HG03095 (cell line): ENCODE measurements at regions not wholly inside any gene's neighbourhood (a gene's known extent, or its start where the extent isn't known, plus 50 kb on each side); places are given as distances from the start of the nearest gene placed in this dataset.
"Not testable (repeated sequence)": the region's sequence is repeated elsewhere in the genome, so short reads cannot be mapped to it uniquely, and the experiment has no call there.

ENCODE experiments used
- ATAC-seq: cut with Tn5 transposase; IDR thresholded peaks from one replicate; pipeline ENCODE4 v1.9.1; 2021; ENCODE audit warnings: moderate library complexity; ENCODE audit not compliant: unreplicated experiment

- no peak for ATAC-seq
Measured at GRCh38 chr7:41579961-41580935, 122.6 kb downstream of the INHBA start.

DNA sequence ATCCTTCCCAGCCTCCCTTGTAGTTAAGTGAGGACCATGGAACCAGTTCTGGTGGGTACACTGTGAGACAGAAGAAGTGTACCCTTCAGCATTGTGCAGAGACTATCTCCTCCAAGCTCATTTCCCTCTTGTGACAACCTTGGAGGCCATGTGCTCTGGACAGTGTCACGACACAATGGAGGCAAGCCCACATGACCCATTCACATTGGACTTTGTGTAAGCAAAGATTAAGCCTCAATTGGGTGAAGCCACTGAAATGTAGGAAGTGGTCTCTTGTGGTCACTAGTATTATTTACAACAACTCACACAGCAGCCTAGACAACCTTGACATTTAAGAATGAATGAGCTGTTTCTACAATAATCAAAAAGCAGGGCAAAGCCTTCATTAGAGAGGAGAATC lies 124.2 kb downstream of the INHBA start:
- ATAC-seq: no peak

- no peak for ATAC-seq
Measured at GRCh38 chr7:41576166-41576565, 126.7 kb downstream of the INHBA start.

DNA sequence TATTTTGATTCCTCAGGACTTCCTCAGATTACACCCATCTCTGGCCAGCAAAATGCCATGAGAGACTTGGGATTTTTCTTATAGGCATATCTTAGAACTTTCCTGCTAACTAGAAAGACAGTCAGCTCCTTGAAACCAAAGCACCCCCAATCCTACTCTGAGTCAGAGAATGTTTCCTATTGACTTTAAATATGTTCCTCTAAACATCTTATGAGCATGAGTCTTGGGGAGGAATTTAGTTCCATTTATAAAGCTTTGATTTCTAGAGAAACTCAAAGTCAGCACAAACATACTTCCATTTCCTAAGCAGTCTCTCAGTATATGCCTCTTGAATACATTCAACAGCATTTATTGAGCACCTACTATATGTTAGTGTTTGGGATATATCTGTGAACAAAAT lies 128.5 kb downstream of the INHBA start:
- ATAC-seq: no peak

DNA sequence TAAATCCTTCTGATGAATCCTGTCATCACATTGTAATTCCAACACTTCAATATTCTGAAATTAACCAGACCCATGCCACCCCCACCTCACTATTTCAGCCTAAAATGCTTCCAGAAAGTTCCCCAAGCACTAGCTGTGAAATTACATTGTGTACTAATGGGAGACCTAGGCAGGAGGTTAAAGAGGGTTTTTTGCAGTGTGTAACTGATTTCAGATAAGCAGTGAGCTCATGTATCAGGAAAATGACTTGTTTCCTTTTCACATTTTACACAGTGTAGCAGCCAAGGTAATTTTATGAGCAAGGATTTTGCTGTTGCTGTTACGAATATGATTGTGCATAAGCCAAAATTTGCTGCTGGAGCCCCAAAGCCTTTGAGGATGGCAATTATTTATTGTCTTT lies 129.0 kb downstream of the INHBA start:
- no peak for ATAC-seq

DNA sequence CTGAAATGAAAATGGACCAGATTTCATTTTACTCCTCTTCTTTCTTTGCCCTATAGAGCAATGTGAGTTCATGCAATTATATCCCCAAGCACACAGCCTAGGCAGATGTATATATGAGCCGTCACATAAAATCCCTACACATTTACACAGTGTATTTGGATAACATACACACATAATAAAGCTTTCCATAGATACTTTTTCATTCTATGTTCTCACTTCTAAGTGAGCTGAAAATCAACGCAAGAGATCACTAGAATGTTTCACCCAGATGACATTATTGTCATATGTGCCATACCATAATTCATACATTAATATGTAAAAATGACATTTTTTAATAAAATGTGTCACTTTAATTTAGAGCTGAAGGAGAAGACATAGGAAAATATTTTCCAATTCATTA lies 129.4 kb downstream of the INHBA start:
- no peak for ATAC-seq

DNA sequence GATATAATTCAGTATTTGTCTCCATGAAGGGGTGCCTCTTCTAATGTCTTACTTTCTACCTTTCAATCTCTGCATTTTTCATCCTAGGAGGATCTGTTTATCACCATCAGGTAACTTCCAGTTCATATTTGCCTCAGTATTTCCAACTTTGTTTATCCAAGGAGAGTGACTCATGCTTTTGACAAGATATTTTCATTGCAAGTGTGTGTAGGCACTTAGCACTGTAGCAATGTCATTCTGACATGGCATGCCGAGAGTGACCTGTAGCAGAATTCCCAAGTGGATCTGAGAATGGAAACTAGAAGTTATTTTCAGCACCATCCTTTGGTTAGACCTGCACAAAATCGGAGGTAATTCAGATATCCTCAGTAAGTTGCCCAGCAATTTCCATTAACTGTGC lies 129.9 kb downstream of the INHBA start:
- ATAC-seq: no peak

- no peak for ATAC-seq
Measured at GRCh38 chr7:41571573-41571972, 131.3 kb downstream of the INHBA start.

- no peak for ATAC-seq
Measured at GRCh38 chr7:41570766-41571165, 132.1 kb downstream of the INHBA start.

DNA sequence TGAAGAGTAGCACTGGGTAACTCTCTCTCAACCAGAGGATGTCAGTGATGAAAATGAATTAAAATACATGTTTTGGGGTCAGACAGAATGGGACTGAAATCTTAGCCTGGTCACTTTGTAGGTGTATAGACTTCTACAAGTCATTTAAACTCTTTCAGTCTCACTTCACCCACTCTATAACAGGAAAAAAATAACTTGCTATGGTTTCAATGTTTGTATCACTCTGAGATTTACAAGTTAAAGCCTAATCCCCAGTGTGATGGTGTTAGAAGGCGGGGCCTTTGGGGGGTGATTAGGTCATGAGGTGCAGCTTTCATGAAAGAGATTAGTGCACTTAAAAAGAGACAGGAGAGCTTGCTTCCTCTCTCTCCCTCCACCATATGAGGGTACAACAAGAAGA lies 134.8 kb downstream of the INHBA start:
- no peak for ATAC-seq

DNA sequence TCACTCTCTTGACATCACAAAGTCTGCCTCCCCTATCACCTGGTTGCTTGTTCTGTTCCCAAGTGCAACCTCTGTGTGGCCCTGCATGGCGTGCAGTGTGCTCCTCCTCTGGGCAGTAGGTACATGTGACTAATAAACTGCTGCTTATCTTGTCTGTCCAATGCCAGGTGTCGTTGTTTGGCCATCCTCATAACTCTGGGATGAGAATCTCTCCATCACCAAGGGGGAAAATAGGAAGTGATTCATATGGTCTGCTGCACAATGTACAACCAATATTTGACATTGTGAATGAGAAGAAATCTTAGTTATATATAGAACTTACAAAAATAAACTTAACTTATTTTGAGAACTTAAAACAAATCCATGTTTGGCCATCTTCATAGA lies 135.2 kb downstream of the INHBA start:
- ATAC-seq: no peak

DNA sequence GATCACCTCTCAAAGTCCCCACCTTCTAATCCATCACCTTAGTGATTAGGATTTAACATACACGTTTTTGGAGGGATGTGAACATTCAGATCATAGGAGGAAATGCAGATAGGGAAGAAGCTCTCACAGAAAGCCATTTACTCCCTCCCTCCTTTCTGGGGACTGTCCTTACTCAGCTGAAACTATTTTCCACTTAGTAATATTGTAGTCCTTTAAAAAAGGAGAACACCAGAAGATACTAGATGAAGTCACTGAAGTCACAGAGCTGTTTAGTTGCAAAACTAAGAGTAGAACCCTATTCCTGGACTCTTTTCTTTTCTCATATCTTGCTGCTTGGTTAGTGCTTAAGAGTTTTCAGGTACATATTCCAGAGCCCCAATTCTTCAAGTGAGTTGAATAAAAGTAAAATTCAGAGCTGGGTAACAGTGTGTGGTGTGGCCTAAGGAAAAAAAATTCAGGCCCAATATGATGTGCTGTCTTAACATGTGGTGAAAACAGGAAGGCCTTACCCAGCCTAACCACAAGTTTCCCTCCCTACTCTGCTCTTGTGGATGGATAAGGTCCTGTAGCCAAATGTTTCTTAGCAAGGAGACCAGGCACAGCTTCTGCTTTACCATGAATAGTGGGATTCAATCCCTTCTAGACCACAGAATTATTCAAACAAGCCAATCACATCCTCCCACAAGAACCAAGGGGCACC lies 135.7 kb downstream of the INHBA start:
- ATAC-seq: no peak

DNA sequence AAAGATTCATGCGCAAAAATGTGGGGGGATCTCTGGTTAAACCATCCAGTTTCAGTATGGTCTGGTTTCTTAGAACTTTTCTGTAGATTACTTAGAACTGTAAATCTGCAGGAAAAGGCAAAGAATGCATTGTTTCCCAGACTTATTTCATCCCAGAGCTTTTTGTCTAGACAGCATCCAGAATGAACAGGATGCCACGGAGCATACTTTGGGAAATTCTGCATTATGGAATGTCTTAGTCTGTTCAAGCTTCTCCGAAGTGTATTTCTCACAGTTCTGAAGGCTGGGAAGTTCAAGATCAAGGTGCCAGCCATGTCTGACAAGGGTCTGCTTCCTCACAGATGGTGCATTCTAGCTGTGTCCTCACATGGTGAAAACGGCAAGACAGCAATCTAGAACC lies 136.3 kb downstream of the INHBA start:
- no peak for ATAC-seq

GRCh38 chr7:41565655-41566054 lies 137.2 kb downstream of the INHBA start:
- ATAC-seq: no peak

DNA sequence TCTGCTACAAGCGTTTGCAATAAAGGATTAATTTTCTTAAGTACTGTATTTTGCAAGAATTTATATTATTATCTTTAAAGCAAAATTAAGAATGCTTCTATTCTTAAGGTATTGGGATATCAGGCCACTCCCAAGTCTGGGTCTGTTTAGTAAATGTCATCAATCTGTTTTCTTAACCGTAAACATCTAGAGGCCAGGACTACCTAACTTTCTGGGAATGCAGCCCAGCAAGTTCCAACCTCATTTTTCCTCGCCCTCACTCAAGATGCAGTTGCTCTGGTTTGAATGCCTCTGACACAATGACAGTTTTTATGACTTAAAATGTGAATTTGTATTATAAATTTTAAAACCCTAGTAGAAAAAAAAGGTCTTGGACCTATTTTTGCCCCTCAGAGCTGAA lies 143.5 kb downstream of the INHBA start:
- no peak for ATAC-seq

DNA sequence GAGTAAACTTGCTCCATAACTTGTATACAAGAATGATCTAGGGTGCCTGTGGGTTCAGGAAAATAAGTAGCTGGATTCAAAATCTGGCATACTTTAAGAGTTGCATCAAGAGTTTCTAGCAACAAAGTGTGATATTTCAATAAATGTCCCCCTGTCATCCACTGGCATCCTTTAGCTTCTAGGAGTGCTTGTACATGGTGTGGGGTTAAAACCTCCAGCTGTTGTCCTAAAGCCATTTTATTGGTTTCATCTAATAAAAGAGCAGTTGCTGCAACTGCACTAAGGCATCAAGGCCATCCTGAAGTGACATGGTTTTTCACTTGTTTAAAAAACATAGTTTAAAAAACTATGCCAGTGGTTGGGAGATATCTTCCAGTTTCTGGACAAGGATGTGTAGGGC lies 148.4 kb downstream of the INHBA start:
- ATAC-seq: no peak

DNA sequence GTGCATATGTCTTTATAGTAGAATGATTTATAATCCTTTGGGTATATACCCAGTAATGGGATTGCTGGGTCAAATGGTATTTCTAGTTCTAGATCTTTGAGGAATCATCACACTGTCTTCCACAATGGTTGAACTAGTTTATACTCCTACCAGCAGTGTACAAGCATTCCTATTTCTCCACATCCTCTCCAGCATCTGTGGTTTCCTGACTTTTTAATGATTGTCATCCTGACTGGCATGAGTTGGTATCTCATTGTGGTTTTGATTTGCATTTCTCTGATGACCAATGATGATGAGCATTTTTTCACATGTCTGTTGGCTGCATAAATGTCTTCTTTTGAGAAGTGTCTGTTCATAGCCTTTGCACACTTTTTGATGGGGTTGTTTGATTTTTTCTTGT lies 152.8 kb downstream of the INHBA start:
- ATAC-seq: not testable (repeated sequence)

GRCh38 chr7:41544241-41544640 lies 158.6 kb downstream of the INHBA start:
- ATAC-seq: no peak

GRCh38 chr7:41540601-41541000 lies 162.3 kb downstream of the INHBA start:
- no peak for ATAC-seq

- no peak for ATAC-seq
Measured at GRCh38 chr7:41538810-41539724, 163.8 kb downstream of the INHBA start.
